Naive B cell (primary cell): ENCODE measurements at regions not wholly inside any gene's neighbourhood (a gene's known extent, or its start where the extent isn't known, plus 50 kb on each side); places are given as distances from the start of the nearest gene placed in this dataset.

Experiments used
- ATAC-seq, 2 donors: fragments of 150-1000 bp; cut with Tn5 transposase; 2 replicates each; pipeline ENCODE4 v1.10.0; 2021; ENCODE audit warnings: low read depth in 2 of 2, mild to moderate bottlenecking in 2 of 2, moderate library complexity in 2 of 2
- DNase-seq: peaks from one replicate; pipeline ENCODE4 v3.0.0; 2022
- H3K27ac Mint-ChIP-seq, 6 donors: one replicate each; pipeline ENCODE4 v1.8.0; 2020 to 2022; ENCODE audit warnings: mild to moderate bottlenecking in 6 of 6, mixed read lengths in 6 of 6, moderate library complexity in 5 of 6, inconsistent platforms in 2 of 6
- H3K27me3 Mint-ChIP-seq, 3 donors: one replicate each; pipeline ENCODE4 v1.8.0; 2021 to 2022; ENCODE audit warnings: mixed read lengths in 3 of 3, mild to moderate bottlenecking in 1 of 3
- H3K36me3 Mint-ChIP-seq, 2 donors: one replicate each; pipeline ENCODE4 v1.8.0; 2020 to 2022; ENCODE audit warnings: mixed read lengths in 2 of 2, inconsistent platforms in 1 of 2, mild to moderate bottlenecking in 1 of 2
- H3K4me1 Mint-ChIP-seq, 3 donors: one replicate each; pipeline ENCODE4 v1.8.0; 2020 to 2022; ENCODE audit warnings: mixed read lengths in 3 of 3, inconsistent platforms in 1 of 3, mild to moderate bottlenecking in 1 of 3, moderate library complexity in 1 of 3
- H3K4me3 Mint-ChIP-seq, 8 donors: one replicate each; pipeline ENCODE4 v1.8.0; 2020 to 2022; ENCODE audit warnings: mild to moderate bottlenecking in 8 of 8, mixed read lengths in 8 of 8, moderate library complexity in 8 of 8, inconsistent platforms in 2 of 8
- H3K9me3 Mint-ChIP-seq, 7 donors: one replicate each; pipeline ENCODE4 v1.8.0; 2020 to 2022; ENCODE audit warnings: mixed read lengths in 7 of 7, mild to moderate bottlenecking in 5 of 7, inconsistent platforms in 2 of 7, moderate library complexity in 1 of 7

GRCh38 chr1:175894581-175894980 lies 151.2 kb upstream of the TNR start:
- no peaks in the 10 kb centered on the region for H3K4me1 Mint-ChIP-seq
- no peak overlapping the region for H3K27ac Mint-ChIP-seq
- peaks cover 0 to 4% (median 2%) of the 10 kb centered on the region in 7 donors for H3K9me3 Mint-ChIP-seq
- DNase-seq (no peak), ATAC-seq (no peak)
- no peaks in the 10 kb centered on the region for H3K27me3 Mint-ChIP-seq
- no peak overlapping the region for H3K4me3 Mint-ChIP-seq
- peaks cover 0 to 4% of the 10 kb centered on the region in 2 donors for H3K36me3 Mint-ChIP-seq

GRCh38 chr1:175893192-175893591 lies 149.8 kb upstream of the TNR start:
- Mint-ChIP-seq H3K36me3 (peaks cover 0 to 4% of the 10 kb centered on the region in 2 donors), H3K27me3 (peaks cover 0 to 9% (median 7%) of the 10 kb centered on the region in 3 donors), H3K4me1 (no peaks in the 10 kb centered on the region), H3K27ac (no peak overlapping the region), H3K9me3 (peaks cover 0 to 4% (median 2%) of the 10 kb centered on the region in 7 donors), H3K4me3 (no peak overlapping the region)
- no peak for ATAC-seq
- DNase-seq = no peak

GRCh38 chr1:175892686-175893085 lies 149.3 kb upstream of the TNR start:
- peaks cover 0 to 11% (median 7%) of the 10 kb centered on the region in 3 donors for H3K27me3 Mint-ChIP-seq
- peaks cover 0 to 4% of the 10 kb centered on the region in 2 donors for H3K36me3 Mint-ChIP-seq
- peaks cover 0 to 4% (median 2%) of the 10 kb centered on the region in 7 donors for H3K9me3 Mint-ChIP-seq
- no peaks in the 10 kb centered on the region for H3K4me1 Mint-ChIP-seq
- no peak for DNase-seq
- ATAC-seq = no peak
- H3K4me3 Mint-ChIP-seq = no peak overlapping the region
- peak overlapping the region in 1 of 6 donors; percentile 74 for H3K27ac Mint-ChIP-seq

- Mint-ChIP-seq H3K27me3 (peaks cover 0 to 16% (median 12%) of the 10 kb centered on the region in 3 donors), H3K4me3 (no peak overlapping the region), H3K36me3 (peaks cover 0 to 4% of the 10 kb centered on the region in 2 donors), H3K9me3 (peaks cover 0 to 4% (median 2%) of the 10 kb centered on the region in 7 donors), H3K4me1 (no peaks in the 10 kb centered on the region), H3K27ac (peak overlapping the region in 1 of 6 donors; percentile 34)
- no peak for ATAC-seq
- no peak for DNase-seq
Observed at GRCh38 chr1:175891783-175892309, 148.5 kb upstream of the TNR start.

GRCh38 chr1:175890958-175891357 lies 147.6 kb upstream of the TNR start:
- Mint-ChIP-seq H3K4me3 (no peak overlapping the region), H3K27me3 (peaks cover 4 to 16% (median 12%) of the 10 kb centered on the region in 3 donors), H3K36me3 (peaks cover 0 to 4% of the 10 kb centered on the region in 2 donors), H3K27ac (no peak overlapping the region), H3K4me1 (no peaks in the 10 kb centered on the region), H3K9me3 (peaks cover 0 to 4% (median 2%) of the 10 kb centered on the region in 7 donors)
- no peak for ATAC-seq
- DNase-seq = no peak

GRCh38 chr1:175889848-175890247 lies 146.5 kb upstream of the TNR start:
- H3K4me1 Mint-ChIP-seq = no peaks in the 10 kb centered on the region
- no peak overlapping the region for H3K27ac Mint-ChIP-seq
- H3K4me3 Mint-ChIP-seq = no peak overlapping the region
- DNase-seq = no peak
- peaks cover 4 to 16% (median 12%) of the 10 kb centered on the region in 3 donors for H3K27me3 Mint-ChIP-seq
- peaks cover 0 to 2% (median 0%) of the 10 kb centered on the region in 7 donors for H3K9me3 Mint-ChIP-seq
- no peaks in the 10 kb centered on the region for H3K36me3 Mint-ChIP-seq
- ATAC-seq = no peak

- ATAC-seq (no peak), DNase-seq (no peak)
- Mint-ChIP-seq H3K27me3 (peaks cover 4 to 16% (median 12%) of the 10 kb centered on the region in 3 donors), H3K4me3 (no peak overlapping the region), H3K9me3 (peaks cover 0 to 2% (median 0%) of the 10 kb centered on the region in 7 donors), H3K27ac (no peak overlapping the region), H3K36me3 (no peaks in the 10 kb centered on the region), H3K4me1 (no peaks in the 10 kb centered on the region)
Observed at GRCh38 chr1:175888996-175889395, 145.6 kb upstream of the TNR start.

- Mint-ChIP-seq H3K36me3 (no peaks in the 10 kb centered on the region), H3K4me1 (no peaks in the 10 kb centered on the region), H3K27me3 (peaks cover 4 to 16% (median 12%) of the 10 kb centered on the region in 3 donors), H3K4me3 (no peak overlapping the region), H3K27ac (no peak overlapping the region), H3K9me3 (peaks cover 0 to 2% (median 0%) of the 10 kb centered on the region in 7 donors)
- ATAC-seq (peak in 1 of 2 donors; percentile 30), DNase-seq (no peak)
Observed at GRCh38 chr1:175887981-175888428, 144.6 kb upstream of the TNR start.

GRCh38 chr1:175887521-175887920 lies 144.1 kb upstream of the TNR start:
- ATAC-seq (no peak), DNase-seq (no peak)
- Mint-ChIP-seq H3K9me3 (peaks cover 0 to 2% (median 0%) of the 10 kb centered on the region in 7 donors), H3K27ac (peak overlapping the region in 2 of 6 donors; percentile 34 to 42), H3K36me3 (no peaks in the 10 kb centered on the region), H3K4me1 (no peaks in the 10 kb centered on the region), H3K4me3 (peak overlapping the region in 2 of 8 donors; percentile 23 to 57), H3K27me3 (peaks cover 4 to 16% (median 12%) of the 10 kb centered on the region in 3 donors)

- Mint-ChIP-seq H3K4me1 (no peaks in the 10 kb centered on the region), H3K9me3 (peaks cover 0 to 2% (median 0%) of the 10 kb centered on the region in 7 donors), H3K27ac (no peak overlapping the region), H3K4me3 (peak overlapping the region in 1 of 8 donors; percentile 65), H3K27me3 (peaks cover 4 to 16% (median 16%) of the 10 kb centered on the region in 3 donors), H3K36me3 (no peaks in the 10 kb centered on the region)
- DNase-seq (no peak), ATAC-seq (no peak)
Observed at GRCh38 chr1:175885326-175885725, 141.9 kb upstream of the TNR start.

- ATAC-seq = no peak
- no peak for DNase-seq
- H3K36me3 Mint-ChIP-seq = no peaks in the 10 kb centered on the region
- H3K4me1 Mint-ChIP-seq = no peaks in the 10 kb centered on the region
- no peak overlapping the region for H3K27ac Mint-ChIP-seq
- peaks cover 4 to 16% (median 16%) of the 10 kb centered on the region in 3 donors for H3K27me3 Mint-ChIP-seq
- peaks cover 0 to 2% (median 0%) of the 10 kb centered on the region in 7 donors for H3K9me3 Mint-ChIP-seq
- H3K4me3 Mint-ChIP-seq = no peak overlapping the region
Observed at GRCh38 chr1:175884369-175884768, 141.0 kb upstream of the TNR start.

- no peak for ATAC-seq
- no peak overlapping the region for H3K27ac Mint-ChIP-seq
- H3K36me3 Mint-ChIP-seq = no peaks in the 10 kb centered on the region
- no peak overlapping the region for H3K4me3 Mint-ChIP-seq
- peaks cover under 1 to 4% (median 4%) of the 10 kb centered on the region in 3 donors for H3K27me3 Mint-ChIP-seq
- no peak for DNase-seq
- H3K9me3 Mint-ChIP-seq = peaks cover 0 to 2% (median 0%) of the 10 kb centered on the region in 7 donors
- no peaks in the 10 kb centered on the region for H3K4me1 Mint-ChIP-seq
Observed at GRCh38 chr1:175882192-175882591, 138.8 kb upstream of the TNR start.

GRCh38 chr1:175881246-175881976 lies 138.0 kb upstream of the TNR start:
- Mint-ChIP-seq H3K4me3 (no peak overlapping the region), H3K27ac (peak overlapping the region in 1 of 6 donors; percentile 29), H3K9me3 (peaks cover 0 to 2% (median 0%) of the 10 kb centered on the region in 7 donors), H3K36me3 (no peaks in the 10 kb centered on the region), H3K4me1 (no peaks in the 10 kb centered on the region), H3K27me3 (peaks cover 0 to 4% (median under 1%) of the 10 kb centered on the region in 3 donors)
- ATAC-seq (no peak), DNase-seq (no peak)

- Mint-ChIP-seq H3K27ac (peak overlapping the region in 1 of 6 donors; percentile 26), H3K4me1 (no peaks in the 10 kb centered on the region), H3K4me3 (no peak overlapping the region), H3K36me3 (no peaks in the 10 kb centered on the region), H3K9me3 (no peaks in the 10 kb centered on the region), H3K27me3 (peaks cover 0 to 4% (median 0%) of the 10 kb centered on the region in 3 donors)
- no peak for DNase-seq
- ATAC-seq = no peak
Observed at GRCh38 chr1:175878775-175879174, 135.4 kb upstream of the TNR start.
